ENCODE measurements at regions not wholly inside any gene's neighbourhood (a gene's known extent, or its start where the extent isn't known, plus 50 kb on each side); places are given as distances from the start of the nearest gene placed in this dataset.

DNA sequence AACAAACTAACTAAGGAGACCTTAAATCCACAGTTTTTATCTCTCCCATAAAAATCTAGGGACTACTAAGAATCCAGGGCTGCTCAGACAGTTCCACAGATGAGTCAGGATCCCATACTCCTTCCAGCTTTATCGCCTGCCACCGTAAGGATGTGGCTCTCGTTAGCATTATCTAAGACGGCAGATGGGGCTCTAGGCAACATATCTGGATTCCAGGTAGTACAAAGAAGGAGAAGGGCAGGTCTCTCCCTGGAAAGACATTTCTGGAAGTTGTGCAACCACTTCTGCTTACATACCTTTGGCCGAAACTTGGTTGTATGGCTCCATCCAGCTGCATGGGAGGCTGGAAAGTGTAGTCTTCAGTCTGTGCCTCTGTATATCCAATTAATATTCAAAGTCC, 149.4 kb downstream of the SP3 start:
- Histone ChIP-seq H3K4me1 (ENCODE audit: insufficient read depth, insufficient read length) (no peaks in the 10 kb centered on the region), H3K9ac (ENCODE audit: insufficient read length, low read depth) (no peak overlapping the region), H3K9me3 (ENCODE audit: insufficient read depth, low read length) (no peaks in the 10 kb centered on the region), H3K36me3 (ENCODE audit: insufficient read depth, insufficient read length, low read length) (no peaks in the 10 kb centered on the region), H3K4me3 (ENCODE audit: insufficient read length, low read depth) (no peak overlapping the region), H3K27me3 (ENCODE audit: insufficient read depth, insufficient read length) (no peaks in the 10 kb centered on the region)
- DNase-seq (ENCODE audit: low read depth, low spot score): no peak
- no peak for TF ChIP-seq YY1 (IDR thresholded peaks at IDR 0.05; ENCODE audit: insufficient read depth, insufficient read length)
- TF ChIP-seq ZNF274 (IDR thresholded peaks at IDR 0.05; ENCODE audit: low read depth, low read length): no peak
- TF ChIP-seq SUZ12 (IDR thresholded peaks at IDR 0.05; ENCODE audit: extremely low read depth, insufficient read depth, insufficient read length): no peak

DNA sequence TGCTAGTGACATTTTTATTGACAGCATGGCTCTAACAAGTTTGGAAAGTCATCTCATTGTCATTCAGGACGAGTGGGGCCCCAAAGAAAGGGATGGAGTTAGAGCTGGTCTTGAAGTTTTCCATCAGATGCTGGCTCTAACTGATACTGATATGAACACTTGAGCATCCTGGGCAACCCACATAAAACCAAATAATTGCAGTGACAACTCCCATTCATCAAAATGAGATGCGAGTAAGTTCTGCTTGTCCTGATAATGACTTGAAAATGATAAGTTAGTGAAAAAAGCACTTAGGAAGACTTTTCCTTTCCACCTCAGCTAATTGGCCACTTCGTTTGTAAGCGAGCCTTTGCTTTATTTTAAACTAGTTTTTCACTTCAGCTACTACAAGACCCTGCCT, 147.6 kb downstream of the SP3 start:
- DNase-seq (ENCODE audit: low read depth, low spot score): no peak
- Histone ChIP-seq H3K4me3 (ENCODE audit: insufficient read length, low read depth) (no peak overlapping the region), H3K9ac (ENCODE audit: insufficient read length, low read depth) (no peak overlapping the region), H3K9me3 (ENCODE audit: insufficient read depth, low read length) (no peaks in the 10 kb centered on the region), H3K36me3 (ENCODE audit: insufficient read depth, insufficient read length, low read length) (no peaks in the 10 kb centered on the region), H3K27me3 (ENCODE audit: insufficient read depth, insufficient read length) (no peaks in the 10 kb centered on the region), H3K4me1 (ENCODE audit: insufficient read depth, insufficient read length) (no peaks in the 10 kb centered on the region)
- no peak for TF ChIP-seq SUZ12 (IDR thresholded peaks at IDR 0.05; ENCODE audit: extremely low read depth, insufficient read depth, insufficient read length)
- TF ChIP-seq ZNF274 (IDR thresholded peaks at IDR 0.05; ENCODE audit: low read depth, low read length): no peak
- no peak for TF ChIP-seq YY1 (IDR thresholded peaks at IDR 0.05; ENCODE audit: insufficient read depth, insufficient read length)

DNA sequence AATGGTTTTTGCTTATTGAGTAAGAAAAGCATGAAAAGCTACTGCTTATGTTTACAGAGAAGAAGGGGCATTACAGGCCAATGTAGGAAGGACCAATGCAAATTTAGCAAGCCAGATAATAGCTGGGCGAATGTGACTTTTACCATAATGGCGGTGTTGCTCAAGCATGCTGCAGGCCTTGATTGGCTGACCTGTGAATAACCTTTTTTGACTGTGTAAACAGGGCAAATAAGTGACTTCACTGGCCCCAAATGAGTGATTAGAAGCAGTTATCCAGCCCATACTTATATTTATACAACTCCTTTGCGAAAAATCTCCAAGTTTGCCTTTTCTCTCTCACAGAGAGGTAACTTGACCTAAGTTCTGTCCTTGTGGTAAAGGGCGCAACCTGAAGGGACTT, 146.9 kb downstream of the SP3 start:
- DNase-seq (ENCODE audit: low read depth, low spot score): no peak
- no peaks in the 10 kb centered on the region for H3K27me3 ChIP-seq (ENCODE audit: insufficient read depth, insufficient read length)
- no peaks in the 10 kb centered on the region for H3K36me3 ChIP-seq (ENCODE audit: insufficient read depth, insufficient read length, low read length)
- TF ChIP-seq ZNF274 (IDR thresholded peaks at IDR 0.05; ENCODE audit: low read depth, low read length) (no peak), SUZ12 (IDR thresholded peaks at IDR 0.05; ENCODE audit: extremely low read depth, insufficient read depth, insufficient read length) (no peak), YY1 (IDR thresholded peaks at IDR 0.05; ENCODE audit: insufficient read depth, insufficient read length) (no peak)
- H3K4me3 ChIP-seq (ENCODE audit: insufficient read length, low read depth): no peak overlapping the region
- H3K9ac ChIP-seq (ENCODE audit: insufficient read length, low read depth): no peak overlapping the region
- H3K9me3 ChIP-seq (ENCODE audit: insufficient read depth, low read length): no peaks in the 10 kb centered on the region
- H3K4me1 ChIP-seq (ENCODE audit: insufficient read depth, insufficient read length): no peaks in the 10 kb centered on the region

DNA sequence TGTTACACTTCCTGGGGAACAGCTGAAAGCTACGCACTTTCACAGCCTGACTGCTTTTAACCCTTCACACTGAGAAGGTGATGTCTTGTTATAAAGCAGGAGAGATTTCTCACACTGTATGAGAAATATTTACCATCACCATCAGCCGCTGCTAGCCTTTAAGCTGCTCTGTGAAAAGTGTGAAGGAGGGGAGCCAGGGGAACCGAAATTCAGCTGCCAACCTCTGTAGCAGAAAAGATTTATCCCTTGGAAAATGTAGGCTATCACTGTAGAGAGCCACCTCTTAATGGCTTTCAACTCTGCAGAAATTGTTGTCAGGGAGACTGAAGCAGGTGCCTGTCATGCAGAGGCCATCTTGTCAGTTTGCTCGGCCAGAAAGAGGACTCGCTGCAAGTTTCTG, 145.3 kb downstream of the SP3 start:
- TF ChIP-seq YY1 (IDR thresholded peaks at IDR 0.05; ENCODE audit: insufficient read depth, insufficient read length) (no peak), SUZ12 (IDR thresholded peaks at IDR 0.05; ENCODE audit: extremely low read depth, insufficient read depth, insufficient read length) (no peak), ZNF274 (IDR thresholded peaks at IDR 0.05; ENCODE audit: low read depth, low read length) (no peak)
- Histone ChIP-seq H3K9ac (ENCODE audit: insufficient read length, low read depth) (no peak overlapping the region), H3K4me3 (ENCODE audit: insufficient read length, low read depth) (no peak overlapping the region), H3K4me1 (ENCODE audit: insufficient read depth, insufficient read length) (no peaks in the 10 kb centered on the region), H3K27me3 (ENCODE audit: insufficient read depth, insufficient read length) (no peaks in the 10 kb centered on the region), H3K9me3 (ENCODE audit: insufficient read depth, low read length) (no peaks in the 10 kb centered on the region), H3K36me3 (ENCODE audit: insufficient read depth, insufficient read length, low read length) (no peaks in the 10 kb centered on the region)
- DNase-seq (ENCODE audit: low read depth, low spot score): no peak

DNA sequence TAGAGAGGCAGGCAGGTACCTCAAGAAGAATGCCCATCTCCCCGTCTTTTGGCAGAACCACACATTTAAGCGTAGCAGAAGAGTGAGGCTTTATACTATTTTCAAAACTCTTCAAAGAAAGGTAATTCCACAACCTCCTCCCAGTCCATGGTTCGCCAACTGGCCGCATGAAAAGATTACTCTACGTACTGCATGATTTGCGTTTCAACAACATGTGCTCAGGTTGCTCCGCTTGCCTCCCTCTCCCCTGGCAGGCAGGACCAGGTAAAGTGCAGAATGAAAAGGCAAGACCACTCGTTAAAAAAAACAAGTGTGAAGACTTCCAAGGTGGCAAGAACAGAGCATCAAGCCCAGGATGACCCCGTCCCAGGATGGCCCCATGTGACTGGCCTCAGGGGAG, 143.7 kb downstream of the SP3 start:
- H3K9me3 ChIP-seq (ENCODE audit: insufficient read depth, low read length): no peaks in the 10 kb centered on the region
- H3K4me1 ChIP-seq (ENCODE audit: insufficient read depth, insufficient read length): no peaks in the 10 kb centered on the region
- no peaks in the 10 kb centered on the region for H3K27me3 ChIP-seq (ENCODE audit: insufficient read depth, insufficient read length)
- TF ChIP-seq SUZ12 (IDR thresholded peaks at IDR 0.05; ENCODE audit: extremely low read depth, insufficient read depth, insufficient read length): no peak
- TF ChIP-seq YY1 (IDR thresholded peaks at IDR 0.05; ENCODE audit: insufficient read depth, insufficient read length): no peak
- TF ChIP-seq ZNF274 (IDR thresholded peaks at IDR 0.05; ENCODE audit: low read depth, low read length): no peak
- H3K36me3 ChIP-seq (ENCODE audit: insufficient read depth, insufficient read length, low read length): no peaks in the 10 kb centered on the region
- DNase-seq (ENCODE audit: low read depth, low spot score): no peak
- no peak overlapping the region for H3K4me3 ChIP-seq (ENCODE audit: insufficient read length, low read depth)
- H3K9ac ChIP-seq (ENCODE audit: insufficient read length, low read depth): no peak overlapping the region

DNA sequence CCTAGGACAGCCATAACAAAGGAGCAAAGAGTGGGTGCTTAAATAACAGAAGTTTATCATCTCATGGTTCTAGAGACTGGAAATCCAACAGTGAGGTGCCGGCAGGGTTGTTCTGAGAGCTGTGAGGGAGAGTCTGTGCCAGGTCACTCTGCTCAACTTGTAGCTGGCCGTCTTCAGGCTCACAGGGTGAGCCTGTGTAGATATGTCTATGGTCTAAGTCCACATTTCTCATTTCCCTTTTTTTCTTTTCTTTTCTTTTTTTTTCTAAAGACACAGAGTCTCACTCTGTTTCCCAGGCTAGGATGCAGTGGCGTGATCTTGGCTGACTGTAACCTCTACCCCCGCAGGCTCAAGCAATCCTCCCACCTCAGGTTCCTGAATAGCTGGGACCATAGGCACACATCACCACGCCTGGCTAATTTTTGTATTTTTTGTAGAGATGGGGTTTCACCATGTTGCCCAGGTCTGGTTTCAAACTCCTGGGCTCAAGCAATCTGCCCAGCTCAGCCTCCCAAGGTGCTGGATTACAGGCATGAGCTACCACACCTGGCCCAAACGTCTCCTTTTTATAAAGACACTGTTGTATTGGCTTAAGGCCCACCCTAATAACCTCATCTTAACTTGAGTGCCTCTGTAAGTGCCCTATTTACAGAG, 142.2 kb downstream of the SP3 start:
- no peaks in the 10 kb centered on the region for H3K36me3 ChIP-seq (ENCODE audit: insufficient read depth, insufficient read length, low read length)
- no peak overlapping the region for H3K4me3 ChIP-seq (ENCODE audit: insufficient read length, low read depth)
- no peak overlapping the region for H3K9ac ChIP-seq (ENCODE audit: insufficient read length, low read depth)
- no peak for DNase-seq (ENCODE audit: low read depth, low spot score)
- no peaks in the 10 kb centered on the region for H3K4me1 ChIP-seq (ENCODE audit: insufficient read depth, insufficient read length)
- TF ChIP-seq YY1 (IDR thresholded peaks at IDR 0.05; ENCODE audit: insufficient read depth, insufficient read length) (no peak), ZNF274 (IDR thresholded peaks at IDR 0.05; ENCODE audit: low read depth, low read length) (no peak), SUZ12 (IDR thresholded peaks at IDR 0.05; ENCODE audit: extremely low read depth, insufficient read depth, insufficient read length) (no peak)
- H3K9me3 ChIP-seq (ENCODE audit: insufficient read depth, low read length): no peaks in the 10 kb centered on the region
- no peaks in the 10 kb centered on the region for H3K27me3 ChIP-seq (ENCODE audit: insufficient read depth, insufficient read length)

DNA sequence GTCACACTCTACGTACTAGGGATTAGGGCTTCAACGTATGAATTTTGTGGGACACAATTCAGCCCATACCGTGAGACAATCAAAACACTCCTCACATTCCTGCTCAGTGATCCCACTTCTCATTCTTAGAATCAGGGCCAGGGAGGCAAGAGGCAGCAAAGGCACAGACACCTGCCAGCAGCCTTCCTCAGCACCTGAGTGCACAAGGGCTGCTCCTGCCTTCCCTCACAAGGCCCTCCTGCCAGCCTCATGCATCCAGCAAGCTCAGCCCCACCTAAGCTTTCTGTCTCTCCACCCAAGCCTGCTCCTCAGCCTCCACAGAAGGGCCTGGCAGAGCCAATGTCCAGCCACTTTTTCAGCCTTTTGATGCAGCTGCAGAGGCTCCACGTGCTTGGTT, 141.6 kb downstream of the SP3 start:
- TF ChIP-seq YY1 (IDR thresholded peaks at IDR 0.05; ENCODE audit: insufficient read depth, insufficient read length) (no peak), SUZ12 (IDR thresholded peaks at IDR 0.05; ENCODE audit: extremely low read depth, insufficient read depth, insufficient read length) (no peak), ZNF274 (IDR thresholded peaks at IDR 0.05; ENCODE audit: low read depth, low read length) (no peak)
- no peak for DNase-seq (ENCODE audit: low read depth, low spot score)

More for the DNA sequence above, 141.6 kb downstream of the SP3 start:
- Histone ChIP-seq H3K9me3 (ENCODE audit: insufficient read depth, low read length) (no peaks in the 10 kb centered on the region), H3K9ac (ENCODE audit: insufficient read length, low read depth) (no peak overlapping the region), H3K27me3 (ENCODE audit: insufficient read depth, insufficient read length) (no peaks in the 10 kb centered on the region), H3K4me3 (ENCODE audit: insufficient read length, low read depth) (no peak overlapping the region), H3K36me3 (ENCODE audit: insufficient read depth, insufficient read length, low read length) (no peaks in the 10 kb centered on the region), H3K4me1 (ENCODE audit: insufficient read depth, insufficient read length) (no peaks in the 10 kb centered on the region)
